ENCODE measurements at regions not wholly inside any gene's neighbourhood (a gene's known extent, or its start where the extent isn't known, plus 50 kb on each side); places are given as distances from the start of the nearest gene placed in this dataset.

- ChIA-PET CTCF (no interaction called here), POLR2A (interaction anchor here (0.5 kb wide), 1 partner anchor 261 kb away, joined by 3 read pairs; no protein-coding TSS in a partner anchor)
- DNase-seq (no peak), ATAC-seq (ENCODE audit: low read depth) (no peak)
- H2AFZ ChIP-seq (ENCODE audit: insufficient read depth, low read depth, low read length, poor library complexity, severe bottlenecking): no peak overlapping the region
- intact Hi-C loops (cut with micrococcal nuclease): no loop called here
- H4K20me1 ChIP-seq (ENCODE audit: control insufficient read depth, insufficient read depth, low read length, poor library complexity, severe bottlenecking): no peaks in the 10 kb centered on the region
- H3K9ac ChIP-seq (ENCODE audit: low read length): no peak overlapping the region
- 92% methylated on average over 1 of the region's 4 CpGs for WGBS (ENCODE audit: insufficient coverage)
- H3K79me2 ChIP-seq (ENCODE audit: control insufficient read depth, insufficient read depth, low read length): no peaks in the 10 kb centered on the region
- no peak for TF ChIP-seq EZH2 (IDR thresholded peaks at IDR 0.05; ENCODE audit: borderline replicate concordance, insufficient read depth, low read depth, low read length, poor library complexity, severe bottlenecking)
- TF ChIP-seq CTCF (IDR thresholded peaks at IDR 0.05): no peak
- peaks cover 10% of the 10 kb centered on the region for H3K27me3 Mint-ChIP-seq
- H3K4me2 ChIP-seq (replicated peaks; ENCODE audit: low read depth, low read length, poor library complexity, severe bottlenecking): no peak overlapping the region
- H3K9me3 ChIP-seq (ENCODE audit: control extremely low read depth in 1 of 3, control insufficient read depth in 2 of 3, insufficient read depth in 1 of 3, low read length in 2 of 3): no peaks in the 10 kb centered on the region
- H3K27me3 ChIP-seq (replicated peaks in 1 of 4; ENCODE audit: control extremely low read depth in 1 of 4, control insufficient read depth in 3 of 4, insufficient read depth in 4 of 4, low read length in 3 of 4): no peaks in the 10 kb centered on the region
- no peak overlapping the region for H3K4me3 ChIP-seq (ENCODE audit: control extremely low read depth in 1 of 5, extremely low read depth in 1 of 5, insufficient read depth in 1 of 5, low read depth in 2 of 5, low read length in 4 of 5)
- H3K4me3 Mint-ChIP-seq: no peak overlapping the region
- no peaks in the 10 kb centered on the region for H3K4me1 Mint-ChIP-seq
- no peak overlapping the region for H3K27ac Mint-ChIP-seq
- H3K9me3 Mint-ChIP-seq (ENCODE audit: insufficient read depth): no peaks in the 10 kb centered on the region
- no peak overlapping the region for H3K27ac ChIP-seq (ENCODE audit: low read length in 2 of 2)
- no peaks in the 10 kb centered on the region for H3K4me1 ChIP-seq (ENCODE audit: control insufficient read depth in 2 of 2, insufficient read depth in 2 of 2, low read length in 2 of 2)
- no peaks in the 10 kb centered on the region for H3K36me3 ChIP-seq (replicated peaks in 1 of 2; ENCODE audit: control extremely low read depth in 1 of 2, control insufficient read depth in 1 of 2, extremely low read depth in 1 of 2, insufficient read depth in 2 of 2, low read length in 1 of 2)
These were observed 272.0 kb upstream of the KYNU start for GRCh38 chr2:142605421-142605820.

DNA sequence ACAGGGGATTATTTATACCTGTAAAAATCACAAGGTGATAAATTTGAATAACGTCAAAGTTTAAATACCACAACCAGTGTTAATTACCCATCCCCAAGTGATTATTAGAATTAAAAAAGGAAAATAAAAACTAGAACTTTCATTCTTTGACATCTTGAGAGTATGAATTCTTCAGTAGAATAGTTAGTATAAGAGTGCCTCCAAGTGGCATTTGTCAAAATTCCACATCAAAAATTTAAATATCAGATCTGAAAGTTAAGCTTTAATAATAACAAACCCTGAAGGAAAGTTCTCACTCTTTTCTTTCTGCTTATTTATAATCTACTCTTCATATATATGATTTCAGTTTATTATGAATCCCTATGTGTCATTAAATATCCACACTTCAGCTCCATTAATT lies 273.7 kb upstream of the KYNU start:
- ATAC-seq (ENCODE audit: low read depth) (no peak), DNase-seq (no peak)
- Histone ChIP-seq H3K9me3 (ENCODE audit: control extremely low read depth in 1 of 3, control insufficient read depth in 2 of 3, insufficient read depth in 1 of 3, low read length in 2 of 3) (no peaks in the 10 kb centered on the region), H3K36me3 (replicated peaks in 1 of 2; ENCODE audit: control extremely low read depth in 1 of 2, control insufficient read depth in 1 of 2, extremely low read depth in 1 of 2, insufficient read depth in 2 of 2, low read length in 1 of 2) (no peaks in the 10 kb centered on the region), H3K4me3 (ENCODE audit: control extremely low read depth in 1 of 5, extremely low read depth in 1 of 5, insufficient read depth in 1 of 5, low read depth in 2 of 5, low read length in 4 of 5) (no peak overlapping the region), H3K27me3 (replicated peaks in 1 of 4; ENCODE audit: control extremely low read depth in 1 of 4, control insufficient read depth in 3 of 4, insufficient read depth in 4 of 4, low read length in 3 of 4) (no peaks in the 10 kb centered on the region), H3K4me1 (ENCODE audit: control insufficient read depth in 2 of 2, insufficient read depth in 2 of 2, low read length in 2 of 2) (no peaks in the 10 kb centered on the region), H3K79me2 (ENCODE audit: control insufficient read depth, insufficient read depth, low read length) (no peaks in the 10 kb centered on the region), H4K20me1 (ENCODE audit: control insufficient read depth, insufficient read depth, low read length, poor library complexity, severe bottlenecking) (no peaks in the 10 kb centered on the region), H3K4me2 (replicated peaks; ENCODE audit: low read depth, low read length, poor library complexity, severe bottlenecking) (no peak overlapping the region), H3K27ac (ENCODE audit: low read length in 2 of 2) (no peak overlapping the region), H2AFZ (ENCODE audit: insufficient read depth, low read depth, low read length, poor library complexity, severe bottlenecking) (no peak overlapping the region), H3K9ac (ENCODE audit: low read length) (no peak overlapping the region)
- Mint-ChIP-seq H3K27ac (no peak overlapping the region), H3K27me3 (peaks cover 10% of the 10 kb centered on the region), H3K4me1 (no peaks in the 10 kb centered on the region), H3K4me3 (no peak overlapping the region), H3K9me3 (ENCODE audit: insufficient read depth) (no peaks in the 10 kb centered on the region)
- intact Hi-C loops (cut with micrococcal nuclease): loop anchor here (1.0 kb wide), 1 partner anchor 27 kb away; no protein-coding TSS in a partner anchor
- CTCF ChIA-PET: no interaction called here
- TF ChIP-seq CTCF (IDR thresholded peaks at IDR 0.05) (no peak), EZH2 (IDR thresholded peaks at IDR 0.05; ENCODE audit: borderline replicate concordance, insufficient read depth, low read depth, low read length, poor library complexity, severe bottlenecking) (no peak)
- no CpG with 5 or more reads among the region's 1 CpG for WGBS (ENCODE audit: insufficient coverage)
- POLR2A ChIA-PET: no interaction called here

Data from B cell (primary cell).